ENCODE measurements at regions not wholly inside any gene's neighbourhood (a gene's known extent, or its start where the extent isn't known, plus 50 kb on each side); places are given as distances from the start of the nearest gene placed in this dataset.
"Not testable (repeated sequence)": the region's sequence is repeated elsewhere in the genome, so short reads cannot be mapped to it uniquely, and the experiment has no call there.

- TF ChIP-seq, protein P1, sequence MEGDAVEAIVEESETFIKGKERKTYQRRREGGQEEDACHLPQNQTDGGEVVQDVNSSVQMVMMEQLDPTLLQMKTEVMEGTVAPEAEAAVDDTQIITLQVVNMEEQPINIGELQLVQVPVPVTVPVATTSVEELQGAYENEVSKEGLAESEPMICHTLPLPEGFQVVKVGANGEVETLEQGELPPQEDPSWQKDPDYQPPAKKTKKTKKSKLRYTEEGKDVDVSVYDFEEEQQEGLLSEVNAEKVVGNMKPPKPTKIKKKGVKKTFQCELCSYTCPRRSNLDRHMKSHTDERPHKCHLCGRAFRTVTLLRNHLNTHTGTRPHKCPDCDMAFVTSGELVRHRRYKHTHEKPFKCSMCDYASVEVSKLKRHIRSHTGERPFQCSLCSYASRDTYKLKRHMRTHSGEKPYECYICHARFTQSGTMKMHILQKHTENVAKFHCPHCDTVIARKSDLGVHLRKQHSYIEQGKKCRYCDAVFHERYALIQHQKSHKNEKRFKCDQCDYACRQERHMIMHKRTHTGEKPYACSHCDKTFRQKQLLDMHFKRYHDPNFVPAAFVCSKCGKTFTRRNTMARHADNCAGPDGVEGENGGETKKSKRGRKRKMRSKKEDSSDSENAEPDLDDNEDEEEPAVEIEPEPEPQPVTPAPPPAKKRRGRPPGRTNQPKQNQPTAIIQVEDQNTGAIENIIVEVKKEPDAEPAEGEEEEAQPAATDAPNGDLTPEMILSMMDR (IDR thresholded peaks at IDR 0.05; ENCODE audit: borderline replicate concordance, insufficient read depth, low read depth, low read length): no peak
- H3K4me3 ChIP-seq (ENCODE audit: low read depth, low read length): no peak overlapping the region
These were observed 195.1 kb upstream of the NR2F2 start for GRCh38 chr15:96135166-96136093.

DNA sequence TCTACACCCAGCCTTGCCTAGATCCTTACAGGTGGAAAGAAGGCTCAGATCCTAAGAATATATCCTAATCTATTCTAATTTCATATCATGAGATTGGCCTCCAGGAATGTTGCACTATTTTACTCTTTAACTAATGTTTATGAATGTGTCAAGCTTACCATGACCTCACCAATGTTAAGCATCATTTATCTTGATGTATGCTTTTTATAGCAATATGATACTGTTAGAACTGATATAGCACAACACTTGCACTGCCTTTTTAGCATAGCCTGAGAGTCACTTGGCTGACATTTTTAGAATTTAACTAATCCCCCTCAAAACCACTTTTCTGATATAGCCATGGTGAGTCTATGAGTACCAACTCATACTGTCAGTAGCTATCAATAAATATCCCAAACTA is 191.5 kb upstream of the NR2F2 start:
- no peak overlapping the region for H3K4me3 ChIP-seq (ENCODE audit: low read depth, low read length)
- TF ChIP-seq, protein P1 (IDR thresholded peaks at IDR 0.05; ENCODE audit: borderline replicate concordance, insufficient read depth, low read depth, low read length): no peak

- TF ChIP-seq, protein P1 (IDR thresholded peaks at IDR 0.05; ENCODE audit: borderline replicate concordance, insufficient read depth, low read depth, low read length): no peak
- H3K4me3 ChIP-seq (ENCODE audit: low read depth, low read length): no peak overlapping the region
These were observed 188.0 kb upstream of the NR2F2 start for GRCh38 chr15:96142498-96142897.

DNA sequence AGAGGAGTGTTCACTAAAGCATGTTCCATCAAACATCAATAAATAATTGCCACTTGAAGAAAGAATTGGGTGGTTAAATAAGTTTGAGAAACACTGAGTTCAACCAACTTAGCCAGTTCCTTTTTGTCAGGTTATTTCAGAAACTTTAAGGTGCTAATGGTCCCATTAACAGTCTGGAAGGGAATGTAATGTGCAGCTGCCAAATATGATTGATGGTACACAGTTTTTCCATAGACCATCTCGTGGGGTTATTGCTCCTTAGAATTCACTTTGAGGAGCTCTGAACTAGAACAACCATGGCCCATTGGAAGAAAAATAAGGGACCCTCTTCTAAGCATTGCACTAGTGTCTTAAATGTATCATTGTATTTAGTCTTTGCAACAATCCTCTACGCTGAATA is 185.8 kb upstream of the NR2F2 start:
- H3K4me3 ChIP-seq (ENCODE audit: low read depth, low read length): no peak overlapping the region
- TF ChIP-seq, protein P1 (IDR thresholded peaks at IDR 0.05; ENCODE audit: borderline replicate concordance, insufficient read depth, low read depth, low read length): no peak

GRCh38 chr15:96146726-96147125 is 183.8 kb upstream of the NR2F2 start:
- H3K4me3 ChIP-seq (ENCODE audit: low read depth, low read length): no peak overlapping the region
- TF ChIP-seq, protein P1 (IDR thresholded peaks at IDR 0.05; ENCODE audit: borderline replicate concordance, insufficient read depth, low read depth, low read length): no peak

DNA sequence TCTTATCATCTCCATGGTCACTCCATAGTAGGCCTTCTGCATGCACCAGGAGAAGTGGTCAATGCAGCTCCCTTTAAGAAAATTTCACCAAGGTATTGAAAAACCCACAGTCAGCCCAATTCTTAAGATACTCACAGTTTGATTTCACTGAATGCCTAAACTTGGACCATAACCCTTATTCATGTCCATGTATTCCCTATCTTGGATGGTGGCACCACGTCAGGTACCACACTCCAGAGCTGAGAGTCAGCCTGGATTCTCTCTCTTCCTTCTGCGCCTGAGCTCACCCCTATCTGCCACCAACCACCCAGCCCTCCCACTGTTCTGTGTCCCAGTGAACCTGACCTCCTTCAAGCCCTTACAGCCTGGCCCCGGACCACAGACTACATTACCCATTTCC is 183.2 kb upstream of the NR2F2 start:
- no peak overlapping the region for H3K4me3 ChIP-seq (ENCODE audit: low read depth, low read length)
- TF ChIP-seq, protein P1 (IDR thresholded peaks at IDR 0.05; ENCODE audit: borderline replicate concordance, insufficient read depth, low read depth, low read length): no peak

GRCh38 chr15:96150254-96150653 is 180.2 kb upstream of the NR2F2 start:
- TF ChIP-seq, protein P1 (IDR thresholded peaks at IDR 0.05; ENCODE audit: borderline replicate concordance, insufficient read depth, low read depth, low read length): no peak
- H3K4me3 ChIP-seq (ENCODE audit: low read depth, low read length): no peak overlapping the region

DNA sequence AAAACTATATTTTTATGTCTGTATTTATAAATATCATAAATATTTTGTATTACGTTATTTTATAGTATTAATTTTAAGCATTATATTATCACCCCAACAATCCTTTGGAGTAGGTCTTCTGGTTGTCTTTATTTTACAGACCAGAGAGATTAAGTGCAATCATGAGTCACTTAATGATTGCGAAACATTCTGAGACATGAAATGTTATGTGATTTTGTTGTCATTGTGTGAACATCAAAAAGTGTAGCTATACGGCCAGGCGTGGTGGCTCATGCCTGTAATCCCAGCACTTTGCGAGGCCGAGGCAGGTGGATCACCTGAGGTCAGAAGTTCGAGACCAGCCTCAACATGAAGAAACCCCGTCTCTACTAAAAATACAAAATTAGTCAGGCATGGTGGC is 178.8 kb upstream of the NR2F2 start:
- H3K4me3 ChIP-seq (ENCODE audit: low read depth, low read length): not testable (repeated sequence)
